HG02885 (cell line): ENCODE measurements at regions not wholly inside any gene's neighbourhood (a gene's known extent, or its start where the extent isn't known, plus 50 kb on each side); places are given as distances from the start of the nearest gene placed in this dataset.
"Not testable (repeated sequence)": the region's sequence is repeated elsewhere in the genome, so short reads cannot be mapped to it uniquely, and the experiment has no call there.

Experiments used
- ATAC-seq: cut with Tn5 transposase; IDR thresholded peaks from one replicate; pipeline ENCODE4 v1.9.1; 2021; ENCODE audit warnings: mild to moderate bottlenecking; ENCODE audit not compliant: unreplicated experiment, poor library complexity

DNA sequence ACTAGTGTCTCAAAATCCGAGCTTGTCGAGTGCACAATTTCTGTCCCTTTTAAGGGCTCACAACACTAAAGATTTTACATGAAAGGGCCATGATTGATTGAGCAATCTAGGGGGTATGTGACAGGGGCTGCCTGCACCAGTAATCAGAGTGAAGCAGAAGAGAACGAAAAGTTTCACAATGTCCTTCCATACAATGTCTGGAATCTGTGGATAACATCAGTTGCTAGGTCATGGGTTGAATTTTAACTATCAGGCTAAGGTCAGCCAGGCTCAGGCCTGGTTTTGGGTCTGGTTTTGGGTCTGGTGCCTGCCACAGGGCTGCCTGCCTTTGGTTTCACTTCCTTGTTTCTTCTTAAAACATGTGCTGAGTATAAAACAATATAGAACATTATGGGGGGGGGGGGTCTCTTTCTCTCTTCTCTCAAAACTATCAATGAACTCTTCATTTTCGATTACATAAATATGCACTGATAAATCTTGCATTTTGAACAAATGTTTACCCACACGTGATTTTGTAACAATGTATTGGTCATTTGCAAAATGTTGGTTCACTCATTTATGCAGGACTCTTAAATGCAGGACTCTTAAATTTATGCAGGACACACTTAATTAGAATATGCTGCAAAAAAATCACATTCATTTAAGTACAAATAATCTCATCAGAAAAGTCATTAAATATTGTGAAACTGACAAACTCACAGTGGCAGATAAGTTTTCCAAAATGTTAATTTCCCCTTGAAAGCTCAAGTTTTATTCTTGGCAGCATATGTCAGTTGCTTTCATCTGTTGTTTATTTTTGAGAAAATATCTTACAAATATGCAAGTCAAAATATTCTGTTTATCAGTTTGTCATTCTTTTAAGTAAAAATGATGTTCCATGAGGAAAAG, 290.5 kb upstream of the KYNU start:
- no peak for ATAC-seq

DNA sequence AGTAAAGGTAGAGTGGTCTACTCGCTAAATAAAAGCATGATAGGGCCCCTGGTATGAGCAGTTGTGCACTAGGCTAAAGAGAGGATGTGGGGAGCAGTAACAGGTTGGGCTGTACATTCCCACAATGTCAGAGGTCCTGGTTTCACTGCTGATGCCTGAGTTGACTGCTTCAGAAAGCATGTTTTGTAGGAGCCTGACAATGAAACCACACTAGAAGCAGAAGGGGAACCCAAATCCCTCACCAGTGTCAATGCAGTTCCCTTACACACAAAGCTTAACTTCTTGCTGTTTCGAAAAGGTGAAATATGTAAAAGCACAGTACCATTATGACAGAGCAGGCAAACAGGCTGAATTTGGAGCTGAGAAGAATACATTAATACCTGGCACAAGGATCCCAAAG, 291.7 kb upstream of the KYNU start:
- peak; percentile 85 for ATAC-seq

DNA sequence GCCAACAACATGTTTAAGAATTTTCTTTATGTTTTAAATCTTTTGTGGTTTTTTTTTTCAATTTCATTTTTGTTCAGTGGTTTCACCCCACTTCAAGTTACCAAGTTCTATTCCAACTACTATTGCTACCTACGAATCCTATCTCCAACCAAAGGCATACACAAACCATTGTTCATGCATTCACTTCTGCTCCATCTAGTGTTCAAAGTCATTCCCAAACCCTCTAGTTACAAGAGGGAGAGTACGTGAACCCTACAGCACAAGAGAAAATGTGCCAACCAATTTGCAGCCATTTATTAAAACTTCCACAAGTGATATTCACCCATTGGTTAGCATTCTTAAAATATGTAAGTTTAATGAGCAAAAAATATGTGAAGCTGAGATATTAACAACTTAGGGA, 295.1 kb upstream of the KYNU start:
- ATAC-seq, result no peak

DNA sequence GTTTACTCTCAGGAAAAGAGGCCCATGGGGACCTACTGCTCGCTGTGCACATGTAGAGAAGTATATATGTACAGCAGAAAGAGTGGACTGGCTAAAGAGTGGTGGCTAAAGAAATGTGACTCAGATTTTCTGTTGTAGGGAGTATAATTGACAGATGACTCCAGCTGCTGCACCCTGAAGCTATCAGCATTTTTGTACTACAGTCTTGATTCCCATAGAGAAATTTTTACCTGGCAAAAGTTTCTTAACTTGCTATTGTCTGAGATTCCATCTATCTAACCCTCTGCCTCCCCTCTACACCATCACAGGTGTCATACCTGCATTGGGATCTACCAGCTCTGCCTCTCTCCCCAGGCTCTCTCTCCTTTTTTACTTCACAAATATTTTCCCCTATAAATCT, 296.0 kb upstream of the KYNU start:
- ATAC-seq, result no peak

DNA sequence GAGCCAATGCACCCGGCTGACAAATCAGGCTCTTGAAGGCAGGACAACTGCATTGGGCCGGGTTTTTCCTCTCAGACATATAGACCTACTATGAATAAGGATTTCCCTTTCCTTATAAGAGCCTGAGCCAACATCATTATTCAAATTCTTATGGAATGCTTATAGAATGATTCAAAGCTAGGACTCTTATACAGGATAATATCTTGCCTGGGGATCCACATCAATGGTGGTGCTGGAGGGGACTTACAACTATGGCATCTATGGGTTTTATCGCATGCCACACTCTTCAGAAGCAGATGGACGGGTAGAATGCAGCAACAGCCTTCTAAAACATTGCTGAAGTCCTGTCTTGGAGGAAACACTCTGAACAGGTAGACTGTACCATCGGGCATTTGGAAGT, 296.8 kb upstream of the KYNU start:
- no peak for ATAC-seq

DNA sequence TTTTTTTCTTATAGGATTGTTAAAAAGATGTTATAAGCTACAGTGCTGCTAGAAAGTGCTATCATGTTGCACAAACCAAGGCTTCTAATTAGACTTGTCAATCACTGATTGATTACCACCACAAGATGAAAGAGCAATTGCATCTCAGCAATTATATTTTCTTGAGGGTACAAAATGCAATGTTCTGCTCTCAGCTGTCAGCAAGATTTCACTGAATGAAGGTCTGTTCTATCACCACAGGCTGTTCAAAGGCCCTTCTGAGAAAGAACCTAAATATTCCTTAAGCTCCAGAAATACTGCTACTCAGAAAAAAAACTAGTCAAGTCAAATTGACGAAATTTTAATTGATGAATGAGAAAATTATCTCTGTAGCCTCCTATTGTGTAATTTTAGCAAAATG, 301.9 kb upstream of the KYNU start:
- ATAC-seq, result no peak

DNA sequence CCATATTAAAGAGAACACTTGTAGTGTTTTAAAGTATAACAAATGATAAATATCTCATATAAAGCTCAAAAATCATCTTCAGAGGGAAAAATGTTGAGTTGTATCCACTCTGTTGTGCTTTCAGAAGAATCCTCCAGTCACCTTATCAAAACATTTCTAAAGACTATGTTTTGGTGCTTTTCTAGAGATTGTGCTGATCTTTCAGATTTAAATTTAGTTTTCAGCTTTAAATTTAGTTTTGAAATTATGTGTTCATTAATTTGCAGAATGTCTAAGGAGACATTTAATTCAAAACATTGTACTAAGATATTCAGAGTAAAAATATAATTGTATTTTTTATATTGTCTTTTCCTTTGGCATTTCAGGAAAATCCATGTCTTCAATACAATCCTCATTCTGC, 303.1 kb upstream of the KYNU start:
- ATAC-seq, result no peak

DNA sequence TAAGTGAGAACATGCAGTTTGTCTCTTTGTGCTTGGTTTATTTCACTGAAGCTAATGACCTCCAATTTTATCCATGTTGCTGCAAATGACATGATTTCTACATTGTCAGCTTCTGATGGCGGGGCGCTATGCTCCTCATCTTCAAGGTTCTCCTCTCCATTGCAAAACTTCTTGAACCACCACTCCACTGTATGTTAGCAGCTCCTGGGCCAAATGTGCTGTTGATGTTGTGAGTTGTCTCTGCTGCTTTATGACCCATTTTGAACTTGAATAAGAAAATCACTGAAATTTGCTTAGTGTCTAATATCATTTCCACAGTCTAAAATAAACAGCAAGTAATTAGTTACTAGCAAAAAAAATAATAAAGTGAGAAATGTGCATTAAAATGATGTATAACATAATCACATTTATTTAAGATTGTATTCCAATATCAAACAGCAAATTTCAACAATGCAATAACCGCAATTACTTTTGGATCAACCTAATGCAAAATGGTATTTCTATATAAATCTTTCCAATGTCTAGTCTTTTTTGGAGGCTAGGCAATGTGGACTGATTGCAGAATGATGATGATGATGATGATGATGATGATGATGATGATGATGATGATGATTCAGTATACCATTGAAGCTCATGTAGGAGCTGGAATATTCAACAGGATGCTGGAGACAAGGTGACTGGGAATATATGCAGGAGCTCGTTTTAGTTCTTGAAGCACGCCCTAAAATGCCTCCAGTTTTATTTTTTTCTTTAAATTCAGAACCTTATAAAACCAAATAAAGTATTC, 304.9 kb upstream of the KYNU start:
- no peak for ATAC-seq

DNA sequence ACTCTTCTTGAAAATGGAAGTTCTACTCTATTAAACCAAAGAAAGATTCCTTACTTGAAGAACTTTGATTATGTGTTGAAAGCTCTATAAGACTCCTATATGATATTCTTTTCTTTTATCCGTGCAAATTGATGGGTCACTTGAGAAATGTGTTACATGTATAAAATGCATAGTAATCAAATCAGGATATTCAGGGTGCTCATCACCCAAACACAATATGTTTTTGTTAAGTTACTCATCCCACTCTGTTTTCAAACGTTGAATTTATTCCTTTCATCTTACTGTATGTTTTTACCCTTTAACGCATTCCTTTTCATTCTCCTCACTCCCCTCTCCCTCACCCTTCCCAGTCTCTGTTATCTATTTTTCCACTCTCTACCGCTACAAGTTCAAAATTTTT, 305.5 kb upstream of the KYNU start:
- no peak for ATAC-seq

DNA sequence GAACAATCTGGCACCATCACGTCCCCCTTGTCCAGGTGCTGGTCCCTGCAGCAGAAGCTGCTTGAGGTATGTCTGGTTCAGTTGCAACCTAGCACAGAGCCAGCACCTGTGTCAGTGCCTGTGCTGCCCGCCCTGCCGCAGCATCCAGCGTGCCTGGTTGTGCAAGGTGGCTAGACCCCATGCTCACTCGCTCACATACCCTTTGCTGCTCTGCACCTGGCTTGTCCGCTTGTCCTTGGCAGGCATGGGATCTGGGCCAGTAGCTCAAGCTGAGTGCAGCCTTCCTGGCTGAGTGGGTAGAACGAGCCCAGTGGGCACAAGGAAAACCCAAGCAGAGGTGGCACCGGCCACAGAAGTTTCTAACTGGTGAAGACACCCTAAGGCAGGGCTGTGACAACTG, 314.6 kb upstream of the KYNU start:
- no peak for ATAC-seq

DNA sequence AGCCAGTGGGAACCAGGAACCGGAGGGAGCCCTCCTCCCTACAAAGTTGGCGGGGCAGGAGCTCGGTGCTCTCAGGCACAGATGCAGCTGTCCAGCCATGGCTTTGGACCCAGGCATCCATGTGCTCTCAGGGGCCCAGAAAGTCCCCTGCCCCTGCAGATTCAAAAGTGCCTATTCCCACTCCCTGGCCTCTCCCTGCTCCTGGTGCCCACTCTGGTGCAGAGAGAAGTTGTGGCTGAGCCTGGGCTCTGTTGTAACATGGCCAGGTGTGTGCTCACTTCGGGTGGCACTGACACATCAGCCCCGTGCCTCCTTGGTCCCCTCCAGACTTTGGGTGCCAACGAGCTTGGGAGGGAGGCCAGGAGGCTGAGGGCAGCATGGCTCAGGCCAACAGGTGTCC, 315.8 kb upstream of the KYNU start:
- no peak for ATAC-seq

DNA sequence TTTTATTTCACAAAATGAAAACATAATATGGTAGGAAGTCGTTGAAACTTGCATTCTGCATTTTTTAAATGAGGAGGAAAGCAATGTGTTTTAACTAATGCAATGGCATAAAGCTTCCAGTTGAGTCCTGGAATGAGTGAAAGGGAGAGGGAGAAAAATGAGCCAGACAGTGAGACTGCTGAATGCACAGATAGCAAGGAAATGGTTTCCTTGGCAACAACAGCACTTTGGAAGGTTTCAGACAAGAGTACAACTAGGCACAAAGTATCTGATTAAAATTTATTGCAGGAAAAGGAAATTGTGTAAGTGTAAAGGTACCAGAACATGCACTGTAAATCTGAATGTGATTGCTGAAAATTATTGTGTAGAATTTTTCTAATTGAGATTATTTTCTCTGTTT, 320.1 kb upstream of the KYNU start:
- ATAC-seq, result no peak

DNA sequence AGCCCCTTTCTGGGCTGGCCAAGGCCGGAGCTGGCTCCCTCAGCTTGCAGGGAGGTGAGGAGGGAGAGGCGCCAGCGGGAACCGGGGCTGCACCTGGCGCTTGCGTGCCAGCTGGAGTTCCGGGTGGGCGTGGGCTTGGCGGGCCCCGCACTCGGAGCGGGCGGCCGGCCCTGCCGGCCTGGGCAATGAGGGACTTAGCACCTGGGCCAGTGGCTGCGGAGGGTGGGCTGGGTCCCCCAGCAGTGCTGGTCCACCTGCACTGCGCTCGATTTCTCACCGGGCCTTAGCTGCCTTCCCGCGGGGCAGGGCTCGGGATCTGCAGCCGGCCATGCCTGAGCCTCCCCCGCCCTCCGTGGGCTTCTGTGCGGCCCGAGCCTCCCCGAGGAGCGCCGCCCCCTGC, 331.5 kb upstream of the KYNU start:
- not testable (repeated sequence) for ATAC-seq

DNA sequence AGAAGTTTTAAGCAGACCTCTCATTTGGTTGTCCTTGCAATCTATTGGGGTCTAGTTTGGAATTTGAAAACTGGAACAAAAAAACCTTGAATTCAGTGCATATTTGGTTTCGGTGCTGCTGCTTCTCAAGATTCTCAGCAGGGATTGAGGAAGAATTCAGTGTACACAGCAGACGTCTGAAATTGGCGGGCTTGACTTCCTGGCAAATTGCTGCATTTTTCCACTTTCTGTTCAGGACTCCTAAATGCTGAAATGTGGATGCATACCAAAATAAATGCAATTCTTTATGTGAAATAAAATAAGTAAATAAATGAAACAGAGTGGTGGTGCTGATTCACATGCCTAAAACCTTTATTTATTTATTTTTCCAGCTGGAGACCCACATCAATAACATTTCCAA, 332.4 kb upstream of the KYNU start:
- ATAC-seq, result no peak

DNA sequence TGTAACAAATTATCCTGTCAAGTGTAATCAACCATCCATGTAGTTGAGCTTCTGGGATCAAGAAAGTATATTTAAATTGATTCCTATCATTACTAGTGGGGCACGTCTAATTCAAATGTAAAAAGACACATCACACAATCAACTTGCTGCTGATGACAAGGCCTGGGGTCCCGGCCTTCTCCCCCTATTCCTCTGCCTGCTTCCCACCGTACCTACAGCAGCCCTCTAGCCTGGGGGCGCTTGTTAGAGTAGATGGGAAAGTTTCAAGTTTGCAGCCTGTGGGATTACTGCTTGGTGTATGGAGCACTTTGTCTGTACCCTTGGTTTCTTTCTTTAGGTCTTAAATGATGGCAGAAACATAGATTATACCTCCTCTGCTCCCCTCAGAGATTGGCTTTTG, 333.3 kb upstream of the KYNU start:
- ATAC-seq, result no peak

DNA sequence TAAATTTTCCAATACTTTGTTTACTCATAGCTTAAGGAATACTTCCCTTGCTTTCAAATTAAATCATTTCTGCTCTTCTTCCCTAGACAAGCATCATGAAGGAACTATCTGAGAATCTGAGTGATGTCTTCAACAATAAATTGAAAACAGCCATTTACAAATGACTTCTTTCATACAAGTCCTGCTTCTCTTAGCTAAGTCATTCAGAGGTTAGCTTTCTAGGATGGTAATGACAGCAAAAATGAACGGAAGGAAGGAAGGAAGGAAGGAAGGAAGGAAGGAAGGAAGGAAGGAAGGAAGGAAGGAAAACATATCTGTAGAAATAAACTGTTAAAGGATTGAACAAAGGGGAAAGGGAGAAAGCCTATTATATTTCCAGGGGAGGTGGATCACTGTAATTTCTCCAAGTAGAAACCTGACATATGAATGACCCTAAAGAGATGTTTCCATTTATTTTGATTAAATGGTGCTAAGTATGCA, 335.0 kb upstream of the KYNU start:
- no peak for ATAC-seq

DNA sequence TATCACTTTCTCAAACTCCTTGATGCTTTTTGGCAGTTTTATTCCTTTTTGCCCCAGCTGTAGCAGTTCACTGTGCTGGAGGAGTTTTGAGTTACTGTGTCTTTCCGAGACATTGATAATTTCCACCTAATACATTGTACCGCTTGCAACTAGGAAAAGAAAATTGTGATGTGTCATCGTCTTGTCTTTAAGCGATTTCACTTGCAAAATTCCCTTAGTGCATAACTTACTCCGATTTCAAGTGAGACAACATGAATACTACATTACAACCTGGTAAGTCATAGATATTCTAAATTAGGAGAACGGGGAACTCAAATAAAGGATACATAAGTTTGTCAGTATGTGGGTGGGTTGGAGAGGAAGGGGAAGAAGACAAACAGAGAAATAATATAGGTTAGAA, 340.5 kb upstream of the KYNU start:
- no peak for ATAC-seq

DNA sequence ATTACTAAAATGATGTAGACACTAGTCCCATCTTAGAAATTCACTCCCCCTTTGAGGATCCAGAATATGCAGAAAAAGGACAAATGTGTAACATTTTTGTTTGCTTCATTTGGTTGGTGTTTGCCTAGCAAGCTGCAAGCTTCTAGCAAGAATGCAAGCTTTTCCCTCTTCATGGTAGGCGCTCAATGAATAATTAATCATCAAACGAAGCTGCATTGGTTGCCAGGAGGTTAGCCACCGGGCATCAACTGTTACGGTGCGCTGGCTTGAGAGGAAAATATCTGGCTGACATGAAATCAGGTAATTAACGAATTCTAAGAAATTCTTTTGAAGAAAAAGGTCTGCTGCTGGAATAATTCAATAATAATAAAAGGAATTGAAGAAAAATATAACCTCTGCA, 341.0 kb upstream of the KYNU start:
- ATAC-seq, result no peak

DNA sequence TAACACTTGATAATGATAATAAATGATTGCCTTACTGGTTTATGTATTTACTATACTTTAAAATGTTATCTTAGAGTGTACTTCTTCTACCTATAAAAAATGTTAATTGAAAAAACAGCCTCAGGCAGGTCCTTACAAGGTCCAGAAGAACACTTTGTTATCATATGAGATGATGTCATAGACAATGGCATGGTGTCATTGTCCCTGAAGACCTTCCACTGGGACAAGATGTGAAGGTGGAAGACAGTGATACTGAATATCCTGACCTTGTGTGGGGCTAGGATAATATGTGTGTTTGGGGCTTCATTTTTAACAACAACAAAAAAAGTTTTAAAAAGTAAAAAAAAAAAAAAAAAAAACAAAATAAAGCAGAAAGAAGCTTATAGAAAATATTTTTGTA, 342.2 kb upstream of the KYNU start:
- no peak for ATAC-seq

DNA sequence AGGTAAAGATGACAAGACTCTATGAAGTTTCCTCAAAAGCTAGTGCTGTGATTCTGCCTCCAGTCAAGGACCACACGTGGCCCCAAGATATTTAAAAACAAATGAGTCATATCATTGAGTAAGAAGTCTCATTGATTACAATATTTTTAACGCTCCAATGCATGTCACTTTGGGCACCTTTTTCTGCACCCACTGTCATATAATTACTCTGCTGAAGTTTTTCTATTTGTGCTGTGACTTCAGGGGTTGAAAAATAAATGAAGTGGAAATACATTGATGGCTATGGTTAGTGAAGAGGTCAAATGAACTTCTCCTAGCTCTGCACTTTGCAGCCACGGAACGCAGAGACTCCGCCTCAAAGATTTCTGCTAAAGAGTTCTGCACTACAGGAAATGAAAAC, 344.3 kb upstream of the KYNU start:
- ATAC-seq, result no peak

DNA sequence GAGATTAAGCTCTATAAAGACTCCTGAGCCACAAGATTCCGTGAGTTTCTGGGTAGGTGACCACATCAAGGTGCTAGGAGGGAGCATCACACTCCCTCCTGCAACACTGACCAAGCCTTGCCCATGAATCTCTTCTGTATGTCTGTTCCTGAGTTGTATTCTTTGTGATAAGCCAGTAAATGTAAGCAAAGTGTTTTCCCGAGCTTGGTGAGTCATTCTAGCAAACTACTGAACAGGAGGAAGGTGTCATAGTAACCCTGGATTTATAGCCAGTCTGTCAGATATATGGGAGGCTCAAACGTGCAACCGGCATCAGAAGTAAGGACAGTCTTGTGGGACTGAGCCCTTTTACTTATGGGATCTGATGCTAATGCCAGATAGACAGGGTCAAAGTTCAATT, 346.1 kb upstream of the KYNU start:
- no peak for ATAC-seq

DNA sequence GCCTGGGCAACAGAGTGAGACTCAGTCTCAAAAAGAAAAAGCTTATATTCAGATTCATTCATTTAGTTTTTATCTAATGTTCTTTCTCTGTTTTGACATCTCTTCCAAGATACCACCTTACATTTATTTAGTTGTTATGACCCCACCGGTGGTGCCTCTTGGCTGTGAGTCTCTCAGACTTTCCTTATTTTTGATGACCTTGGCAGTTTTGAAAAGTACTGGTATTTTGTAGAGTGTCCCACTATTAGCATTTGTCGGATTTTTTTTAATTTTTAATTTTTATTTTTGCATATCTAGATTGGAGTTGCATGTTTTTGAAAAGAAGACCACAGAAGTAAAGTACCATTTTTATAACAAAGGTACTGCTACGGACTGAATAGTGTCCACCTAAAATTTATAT, 351.7 kb upstream of the KYNU start:
- ATAC-seq, result no peak
